ENCODE measurements at regions not wholly inside any gene's neighbourhood (a gene's known extent, or its start where the extent isn't known, plus 50 kb on each side); places are given as distances from the start of the nearest gene placed in this dataset.

DNA sequence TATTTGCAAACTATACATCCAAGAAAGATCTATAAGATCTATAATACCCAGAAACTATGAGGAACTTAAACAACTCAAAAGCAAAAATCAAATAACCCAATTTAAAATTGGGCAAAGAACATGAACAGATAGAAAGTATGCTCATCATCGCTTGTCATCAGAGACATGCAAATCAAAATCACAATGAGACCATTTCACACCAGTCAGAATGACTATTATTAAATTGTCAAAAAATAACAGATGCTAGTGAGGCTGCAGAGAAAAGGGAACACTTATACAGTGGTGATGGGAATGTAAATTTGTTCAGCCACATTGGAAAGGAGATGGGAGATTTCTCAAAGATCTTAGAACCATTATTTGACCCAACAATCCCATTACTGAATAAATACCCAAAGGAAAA is 1451.7 kb upstream of the ADGRL3 start:
- TF ChIP-seq, protein P1, sequence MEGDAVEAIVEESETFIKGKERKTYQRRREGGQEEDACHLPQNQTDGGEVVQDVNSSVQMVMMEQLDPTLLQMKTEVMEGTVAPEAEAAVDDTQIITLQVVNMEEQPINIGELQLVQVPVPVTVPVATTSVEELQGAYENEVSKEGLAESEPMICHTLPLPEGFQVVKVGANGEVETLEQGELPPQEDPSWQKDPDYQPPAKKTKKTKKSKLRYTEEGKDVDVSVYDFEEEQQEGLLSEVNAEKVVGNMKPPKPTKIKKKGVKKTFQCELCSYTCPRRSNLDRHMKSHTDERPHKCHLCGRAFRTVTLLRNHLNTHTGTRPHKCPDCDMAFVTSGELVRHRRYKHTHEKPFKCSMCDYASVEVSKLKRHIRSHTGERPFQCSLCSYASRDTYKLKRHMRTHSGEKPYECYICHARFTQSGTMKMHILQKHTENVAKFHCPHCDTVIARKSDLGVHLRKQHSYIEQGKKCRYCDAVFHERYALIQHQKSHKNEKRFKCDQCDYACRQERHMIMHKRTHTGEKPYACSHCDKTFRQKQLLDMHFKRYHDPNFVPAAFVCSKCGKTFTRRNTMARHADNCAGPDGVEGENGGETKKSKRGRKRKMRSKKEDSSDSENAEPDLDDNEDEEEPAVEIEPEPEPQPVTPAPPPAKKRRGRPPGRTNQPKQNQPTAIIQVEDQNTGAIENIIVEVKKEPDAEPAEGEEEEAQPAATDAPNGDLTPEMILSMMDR (IDR thresholded peaks at IDR 0.05), result no peak

DNA sequence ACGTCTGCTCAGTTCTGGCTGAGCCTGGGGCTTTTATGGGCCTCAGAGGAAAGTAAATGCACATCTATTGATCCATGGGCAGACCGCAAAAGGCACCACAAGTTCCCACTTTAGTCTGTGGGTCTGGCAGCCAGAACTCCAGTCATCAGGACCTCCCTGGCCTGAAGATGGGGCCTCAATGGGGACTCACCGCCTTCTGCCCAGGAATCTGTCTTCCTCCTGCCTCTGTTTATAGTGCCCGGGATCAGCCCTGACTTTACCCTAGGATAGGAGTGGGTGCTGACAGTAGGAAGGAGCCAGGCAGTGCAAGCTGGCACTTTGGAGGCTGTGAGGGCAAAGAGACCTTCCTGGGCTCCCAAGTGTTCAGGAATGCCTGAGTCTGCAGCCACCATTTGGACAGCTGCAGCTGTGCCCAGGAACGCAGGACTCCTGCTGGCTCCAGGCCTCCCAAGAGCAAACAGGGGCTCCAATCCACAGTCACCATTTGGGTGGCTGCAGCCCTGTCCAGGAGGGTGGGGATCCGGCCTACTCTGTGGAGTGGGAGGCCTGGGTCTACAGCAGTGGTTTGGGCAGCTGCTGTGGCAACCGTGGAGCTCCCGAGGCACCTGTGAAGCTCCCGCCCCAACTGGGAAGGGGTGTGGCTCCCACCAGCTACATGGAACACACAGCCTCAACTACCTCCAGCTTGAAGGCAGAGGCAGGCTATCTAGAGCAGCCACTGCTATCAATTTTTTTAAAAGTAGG is 1440.9 kb upstream of the ADGRL3 start:
- TF ChIP-seq, protein P1 (IDR thresholded peaks at IDR 0.05), result no peak

DNA sequence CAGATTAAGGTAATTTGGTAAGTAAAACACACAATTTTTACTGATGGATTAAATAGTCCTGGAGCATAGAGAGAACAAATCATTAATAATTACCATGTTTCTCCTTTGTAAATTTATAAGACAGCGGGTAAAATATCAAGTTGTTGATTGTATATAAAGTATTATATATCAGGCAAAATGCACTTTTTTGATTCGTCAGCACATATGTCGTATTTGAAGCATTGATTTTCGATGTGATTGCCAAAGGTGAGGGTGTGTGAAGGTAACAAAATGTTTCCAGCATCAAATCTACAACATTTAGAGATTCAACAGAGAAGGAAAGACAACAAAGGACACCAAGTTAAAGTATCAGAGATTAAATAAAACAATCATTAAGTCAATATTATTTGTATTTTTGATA is 1437.8 kb upstream of the ADGRL3 start:
- TF ChIP-seq, protein P1 (IDR thresholded peaks at IDR 0.05), result no peak

DNA sequence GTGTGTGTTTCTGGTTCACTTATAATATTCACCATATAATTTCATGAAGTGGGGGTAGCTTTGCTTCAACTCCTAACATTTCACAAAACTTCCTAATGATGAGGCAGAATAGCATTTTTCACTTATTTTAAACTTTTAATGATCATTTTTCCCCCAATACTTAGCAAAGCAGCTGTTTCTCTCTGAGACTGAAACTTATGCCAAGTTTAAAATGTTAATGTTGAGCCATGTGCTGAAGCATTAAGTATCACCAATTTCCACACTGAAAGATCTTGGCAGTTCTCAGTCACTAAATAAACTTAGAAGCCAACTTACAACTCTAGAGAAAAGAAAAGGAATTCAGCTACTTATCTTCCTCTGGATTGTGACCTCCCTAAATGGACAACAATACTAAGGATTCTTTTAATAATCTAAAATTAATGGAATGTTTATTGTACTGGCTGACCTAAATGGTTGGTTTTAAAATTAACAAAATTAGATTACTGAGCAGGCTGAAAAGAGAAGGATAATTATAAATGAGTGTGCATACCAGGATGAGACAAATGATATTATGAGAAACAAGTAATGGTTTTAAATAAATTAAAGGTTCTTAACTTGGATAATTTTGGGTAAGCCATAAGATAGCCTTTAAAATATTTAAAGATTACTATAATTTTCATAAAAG is 1429.4 kb upstream of the ADGRL3 start:
- TF ChIP-seq, protein P1 (IDR thresholded peaks at IDR 0.05), result no peak

DNA sequence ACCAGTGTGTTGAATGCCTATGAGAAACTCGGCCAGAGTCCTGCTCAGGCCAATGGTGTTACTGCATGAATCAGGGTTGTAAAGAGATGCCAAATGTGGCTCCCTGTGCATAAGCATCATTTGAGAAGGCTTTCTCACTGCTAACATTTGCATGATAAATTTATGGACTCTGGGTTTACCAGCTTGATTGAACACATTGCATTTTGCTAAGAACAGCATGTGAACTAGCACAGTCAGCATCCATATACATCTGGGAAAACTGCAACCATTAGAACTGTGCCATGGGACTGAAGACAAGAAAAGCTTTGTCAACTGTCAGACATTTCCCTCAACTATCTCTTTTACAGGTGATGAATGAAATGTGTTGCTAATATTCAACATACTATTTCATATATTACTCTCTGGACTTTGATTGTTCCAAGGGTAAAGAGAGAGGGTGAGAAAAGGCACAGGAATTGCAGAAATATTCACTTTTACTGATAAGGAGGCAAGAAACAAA is 1427.4 kb upstream of the ADGRL3 start:
- TF ChIP-seq, protein P1 (IDR thresholded peaks at IDR 0.05), result no peak

DNA sequence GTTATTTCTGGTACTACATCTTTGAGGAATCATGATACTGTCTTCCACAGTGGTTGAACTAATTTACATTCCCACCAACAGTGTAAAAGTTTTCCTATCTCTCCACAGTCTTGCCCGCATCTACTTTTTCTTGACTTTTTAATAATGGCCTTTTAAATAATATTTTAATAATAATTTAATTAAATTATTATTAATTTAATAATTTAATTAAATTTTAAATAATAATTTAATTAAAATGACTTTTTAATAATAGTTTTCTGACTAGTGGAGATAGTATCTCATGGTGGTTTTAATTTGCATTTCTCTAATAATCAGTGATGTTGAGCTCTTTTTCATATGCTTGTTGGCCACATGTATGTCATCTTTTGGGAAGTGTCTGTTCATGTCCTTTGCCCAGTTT is 1395.0 kb upstream of the ADGRL3 start:
- TF ChIP-seq, protein P1 (IDR thresholded peaks at IDR 0.05), result no peak

DNA sequence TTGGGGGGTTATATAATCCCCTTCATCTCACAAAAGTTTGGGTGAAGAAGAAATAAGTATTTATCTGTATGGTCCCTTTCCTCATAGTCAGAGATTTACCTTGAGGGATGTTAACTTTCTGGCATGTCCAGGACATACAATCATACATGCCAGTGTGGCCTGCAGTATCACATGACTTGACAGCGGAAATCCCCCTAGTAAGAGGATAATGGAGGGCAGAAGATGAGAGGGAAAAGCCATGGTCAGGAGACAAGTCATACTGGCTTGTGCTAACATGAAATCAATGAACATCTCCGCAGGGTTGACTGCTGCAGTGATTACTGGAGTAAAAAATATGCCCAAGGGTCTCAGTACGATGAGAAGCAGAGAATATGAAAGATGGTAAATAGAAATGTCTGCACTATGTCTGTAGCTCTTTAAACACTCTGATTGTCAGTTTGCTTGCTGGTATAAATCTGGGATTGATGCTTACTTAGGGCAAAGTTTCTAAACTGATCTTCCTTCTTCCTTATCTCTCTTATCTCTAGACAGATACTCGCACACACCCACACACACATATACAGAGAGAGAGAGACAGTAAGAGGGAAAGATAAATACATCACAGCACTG is 1385.6 kb upstream of the ADGRL3 start:
- TF ChIP-seq, protein P1 (IDR thresholded peaks at IDR 0.05), result no peak
